ENCODE measurements at regions not wholly inside any gene's neighbourhood (a gene's known extent, or its start where the extent isn't known, plus 50 kb on each side); places are given as distances from the start of the nearest gene placed in this dataset.

DNA sequence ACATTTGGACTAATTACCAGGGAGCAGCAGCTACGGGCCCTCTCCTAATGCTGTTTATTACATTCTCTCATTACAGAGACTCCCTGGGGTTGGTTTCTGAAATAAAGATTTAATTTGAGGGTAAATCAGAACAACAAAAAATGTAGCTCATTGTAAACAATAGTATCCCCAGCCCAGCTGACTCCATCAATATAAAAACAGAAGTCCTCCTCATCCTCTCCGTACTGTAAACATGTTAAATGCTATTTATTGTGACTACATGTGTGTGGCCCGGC is 670.4 kb downstream of the TOX3 start:
- TF ChIP-seq EZH2 (IDR thresholded peaks at IDR 0.05) = no peak
- TF ChIP-seq POLR2AphosphoS5 (IDR thresholded peaks at IDR 0.05; ENCODE audit: borderline replicate concordance, low read depth, low read length) = no peak
- no peak for TF ChIP-seq FOXP2 (optimal IDR thresholded peaks at IDR 0.05; ENCODE audit: control extremely low read depth, extremely low read length, insufficient read depth)

Measured in SK-N-MC (cell line).